ENCODE measurements at regions not wholly inside any gene's neighbourhood (a gene's known extent, or its start where the extent isn't known, plus 50 kb on each side); places are given as distances from the start of the nearest gene placed in this dataset.

- H3K4me1 ChIP-seq (ENCODE audit: insufficient read depth, poor library complexity, severe bottlenecking) = peaks cover 59% of the 10 kb centered on the region
- peak; percentile 73 for ATAC-seq (ENCODE audit: low read depth)
- no peak overlapping the region for H3K4me3 ChIP-seq (ENCODE audit: severe bottlenecking)
- no peaks in the 10 kb centered on the region for H3K36me3 ChIP-seq (ENCODE audit: low read depth)
- peaks cover 4% of the 10 kb centered on the region for H3K9me3 ChIP-seq (ENCODE audit: severe bottlenecking)
- no peaks in the 10 kb centered on the region for H3K27me3 ChIP-seq (ENCODE audit: insufficient read depth, poor library complexity, severe bottlenecking)
- peak; percentile 94 for DNase-seq (ENCODE audit: low spot score)
- H3K27ac ChIP-seq (ENCODE audit: poor library complexity, severe bottlenecking) = peak overlapping the region; percentile 72
- TF ChIP-seq, protein P1, sequence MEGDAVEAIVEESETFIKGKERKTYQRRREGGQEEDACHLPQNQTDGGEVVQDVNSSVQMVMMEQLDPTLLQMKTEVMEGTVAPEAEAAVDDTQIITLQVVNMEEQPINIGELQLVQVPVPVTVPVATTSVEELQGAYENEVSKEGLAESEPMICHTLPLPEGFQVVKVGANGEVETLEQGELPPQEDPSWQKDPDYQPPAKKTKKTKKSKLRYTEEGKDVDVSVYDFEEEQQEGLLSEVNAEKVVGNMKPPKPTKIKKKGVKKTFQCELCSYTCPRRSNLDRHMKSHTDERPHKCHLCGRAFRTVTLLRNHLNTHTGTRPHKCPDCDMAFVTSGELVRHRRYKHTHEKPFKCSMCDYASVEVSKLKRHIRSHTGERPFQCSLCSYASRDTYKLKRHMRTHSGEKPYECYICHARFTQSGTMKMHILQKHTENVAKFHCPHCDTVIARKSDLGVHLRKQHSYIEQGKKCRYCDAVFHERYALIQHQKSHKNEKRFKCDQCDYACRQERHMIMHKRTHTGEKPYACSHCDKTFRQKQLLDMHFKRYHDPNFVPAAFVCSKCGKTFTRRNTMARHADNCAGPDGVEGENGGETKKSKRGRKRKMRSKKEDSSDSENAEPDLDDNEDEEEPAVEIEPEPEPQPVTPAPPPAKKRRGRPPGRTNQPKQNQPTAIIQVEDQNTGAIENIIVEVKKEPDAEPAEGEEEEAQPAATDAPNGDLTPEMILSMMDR (IDR thresholded peaks at IDR 0.05; ENCODE audit: poor library complexity, severe bottlenecking) = peak; percentile 46
These were observed 257.9 kb downstream of the UACA start for GRCh38 chr15:70505411-70505919.

DNA sequence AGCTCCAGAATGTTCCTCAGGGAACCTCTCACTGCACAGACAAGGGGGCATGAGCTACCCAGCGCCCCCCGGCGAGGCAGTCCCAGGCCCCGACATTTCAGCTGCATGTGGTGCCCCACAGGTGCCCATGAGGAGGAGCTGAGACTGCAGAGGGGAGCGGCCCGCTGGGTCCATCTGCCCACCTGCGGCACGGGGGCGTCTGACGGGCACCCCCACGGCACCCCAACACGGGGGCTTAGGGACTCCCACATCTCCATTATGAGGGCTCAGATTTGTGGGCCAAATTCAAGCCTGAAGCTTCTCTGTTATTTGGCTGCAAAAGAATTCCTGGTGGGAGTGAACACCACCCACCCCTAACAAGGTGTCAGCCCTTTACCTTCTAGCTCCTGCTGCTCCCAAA is 258.4 kb downstream of the UACA start:
- peaks cover under 1% of the 10 kb centered on the region for H3K9me3 ChIP-seq (ENCODE audit: severe bottlenecking)
- peaks cover 59% of the 10 kb centered on the region for H3K4me1 ChIP-seq (ENCODE audit: insufficient read depth, poor library complexity, severe bottlenecking)
- no peak overlapping the region for H3K4me3 ChIP-seq (ENCODE audit: severe bottlenecking)
- no peak for DNase-seq (ENCODE audit: low spot score)
- no peaks in the 10 kb centered on the region for H3K36me3 ChIP-seq (ENCODE audit: low read depth)
- TF ChIP-seq, protein P1 (IDR thresholded peaks at IDR 0.05; ENCODE audit: poor library complexity, severe bottlenecking) = no peak
- ATAC-seq (ENCODE audit: low read depth) = no peak
- H3K27ac ChIP-seq (ENCODE audit: poor library complexity, severe bottlenecking) = peak overlapping the region; percentile 72
- no peaks in the 10 kb centered on the region for H3K27me3 ChIP-seq (ENCODE audit: insufficient read depth, poor library complexity, severe bottlenecking)

- H3K36me3 ChIP-seq (ENCODE audit: low read depth) = no peaks in the 10 kb centered on the region
- H3K4me1 ChIP-seq (ENCODE audit: insufficient read depth, poor library complexity, severe bottlenecking) = peaks cover 57% of the 10 kb centered on the region
- ATAC-seq (ENCODE audit: low read depth) (no peak), DNase-seq (ENCODE audit: low spot score) (no peak)
- peak overlapping the region; percentile 72 for H3K27ac ChIP-seq (ENCODE audit: poor library complexity, severe bottlenecking)
- no peaks in the 10 kb centered on the region for H3K9me3 ChIP-seq (ENCODE audit: severe bottlenecking)
- H3K4me3 ChIP-seq (ENCODE audit: severe bottlenecking) = no peak overlapping the region
- TF ChIP-seq, protein P1 (IDR thresholded peaks at IDR 0.05; ENCODE audit: poor library complexity, severe bottlenecking) = no peak
- H3K27me3 ChIP-seq (ENCODE audit: insufficient read depth, poor library complexity, severe bottlenecking) = no peaks in the 10 kb centered on the region
These were observed 258.9 kb downstream of the UACA start for GRCh38 chr15:70504299-70504951.

GRCh38 chr15:70503798-70504298 is 259.5 kb downstream of the UACA start:
- no peak for DNase-seq (ENCODE audit: low spot score)
- no peak for ATAC-seq (ENCODE audit: low read depth)
- no peaks in the 10 kb centered on the region for H3K9me3 ChIP-seq (ENCODE audit: severe bottlenecking)
- no peaks in the 10 kb centered on the region for H3K27me3 ChIP-seq (ENCODE audit: insufficient read depth, poor library complexity, severe bottlenecking)
- H3K27ac ChIP-seq (ENCODE audit: poor library complexity, severe bottlenecking) = peak overlapping the region; percentile 72
- no peak overlapping the region for H3K4me3 ChIP-seq (ENCODE audit: severe bottlenecking)
- no peaks in the 10 kb centered on the region for H3K36me3 ChIP-seq (ENCODE audit: low read depth)
- peaks cover 51% of the 10 kb centered on the region for H3K4me1 ChIP-seq (ENCODE audit: insufficient read depth, poor library complexity, severe bottlenecking)
- TF ChIP-seq, protein P1 (IDR thresholded peaks at IDR 0.05; ENCODE audit: poor library complexity, severe bottlenecking) = no peak
